Karpas-422 (cell line): ENCODE measurements at regions not wholly inside any gene's neighbourhood (a gene's known extent, or its start where the extent isn't known, plus 50 kb on each side); places are given as distances from the start of the nearest gene placed in this dataset.

ENCODE experiments used
- DNase-seq: peaks from one replicate; pipeline ENCODE4 v3.0.0-alpha.2; 2015
- H2AFZ ChIP-seq: fragments of 200-600 bp; sonication (generic); 2 replicates; pipeline ENCODE4 v1.6.1; 2014; ENCODE audit warnings: antibody characterized with exemption, low read length, mixed read lengths
- H3K27ac ChIP-seq: fragments of 200-600 bp; sonication (generic); 2 replicates; pipeline ENCODE4 v1.5.1; 2014; ENCODE audit warnings: mild to moderate bottlenecking, low read length, moderate library complexity
- H3K27me3 ChIP-seq: fragments of 200-600 bp; sonication (generic); 2 replicates; pipeline ENCODE4 v1.6.1; 2014; ENCODE audit warnings: low read length, mixed read lengths
- H3K36me3 ChIP-seq: fragments of 200-600 bp; sonication (generic); 2 replicates; pipeline ENCODE4 v1.6.1; 2014; ENCODE audit warnings: low read length, mixed read lengths; ENCODE audit not compliant: insufficient read depth
- H3K4me1 ChIP-seq: fragments of 200-600 bp; sonication (generic); 2 replicates; pipeline ENCODE4 v1.6.1; 2014; ENCODE audit warnings: mild to moderate bottlenecking, low read length, mixed read lengths
- H3K4me2 ChIP-seq: fragments of 200-600 bp; sonication (generic); 2 replicates; pipeline ENCODE4 v1.6.1; 2014; ENCODE audit warnings: low read length, low read depth, mild to moderate bottlenecking; ENCODE audit not compliant: poor library complexity, severe bottlenecking
- H3K4me3 ChIP-seq: fragments of 200-600 bp; sonication (generic); 2 replicates; pipeline ENCODE4 v1.5.1; 2014; ENCODE audit warnings: mild to moderate bottlenecking, antibody characterized with exemption, low read length, mixed read lengths
- H3K79me2 ChIP-seq: fragments of 200-600 bp; sonication (generic); 2 replicates; pipeline ENCODE4 v1.6.1; 2014; ENCODE audit warnings: mild to moderate bottlenecking, low read length, mixed read lengths
- H3K9ac ChIP-seq: fragments of 200-600 bp; sonication (generic); 2 replicates; pipeline ENCODE4 v1.6.0; 2014; ENCODE audit warnings: low read length
- H3K9me2 ChIP-seq: fragments of 200-600 bp; sonication (generic), shearing (Covaris generic); replicated peaks from 2 replicates; pipeline ENCODE4 v1.6.0; 2014; ENCODE audit warnings: mild to moderate bottlenecking, low read length, moderate library complexity; ENCODE audit not compliant: insufficient read depth
- H3K9me3 ChIP-seq: fragments of 300-700, 200-600 bp; sonication (generic); 2 replicates; pipeline ENCODE4 v1.6.1; 2014; ENCODE audit warnings: low read length, mixed read lengths
- H4K20me1 ChIP-seq: fragments of 200-600 bp; sonication (generic); 2 replicates; pipeline ENCODE4 v1.6.1; 2014; ENCODE audit warnings: mild to moderate bottlenecking, antibody characterized with exemption, low read length, low read depth; ENCODE audit not compliant: insufficient read depth

DNA sequence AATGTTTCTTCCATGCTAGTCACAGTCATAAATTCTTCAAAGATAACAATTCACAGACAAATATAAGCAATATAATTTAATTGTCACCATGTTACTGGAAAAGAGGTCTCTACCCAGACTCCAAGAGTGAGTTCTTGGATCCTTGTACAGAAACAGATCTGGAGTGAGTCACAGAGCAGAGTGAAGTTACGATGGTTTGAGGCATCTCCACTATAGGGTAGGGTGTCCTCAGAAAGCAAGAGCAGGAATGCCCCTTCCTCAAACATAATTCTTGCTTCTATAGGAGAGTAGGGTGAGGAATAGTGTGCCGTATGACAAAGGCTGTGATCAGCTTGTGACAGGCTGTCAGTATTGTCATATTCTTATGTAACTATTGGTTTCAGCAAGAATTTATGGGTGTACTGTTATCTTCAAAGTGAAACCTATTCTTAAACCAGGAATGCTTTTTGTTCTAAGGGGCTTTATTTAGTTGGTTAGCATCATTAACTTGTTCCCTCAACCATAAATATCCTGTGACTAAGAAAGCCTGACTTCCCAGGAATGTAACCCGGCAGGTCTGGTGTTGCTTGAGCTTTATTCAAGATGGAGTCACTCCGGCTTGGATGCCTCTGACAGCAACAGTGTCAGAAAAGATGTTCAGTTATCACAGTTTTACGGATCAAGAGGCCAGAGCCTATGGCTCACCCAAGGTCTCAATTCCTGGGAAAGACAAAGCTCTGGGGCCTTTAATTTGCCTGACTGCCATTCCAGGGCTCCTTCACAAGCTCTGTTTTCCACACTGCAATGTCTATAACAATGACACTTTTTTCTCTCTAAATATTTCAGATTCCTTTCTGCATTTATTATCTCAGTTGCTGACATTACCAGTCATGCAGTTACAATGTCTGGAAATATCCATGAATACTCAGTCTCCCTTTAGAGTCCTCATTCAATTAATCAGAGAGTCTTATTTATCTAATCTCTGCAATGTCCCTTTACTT lies 298.6 kb downstream of the C6orf118 start:
- Histone ChIP-seq H4K20me1 (no peaks in the 10 kb centered on the region), H3K9me2 (no peaks in the 10 kb centered on the region), H3K4me3 (no peak overlapping the region), H3K4me1 (no peaks in the 10 kb centered on the region), H3K27ac (no peak overlapping the region), H3K9me3 (peaks cover 3% of the 10 kb centered on the region), H3K36me3 (no peaks in the 10 kb centered on the region), H3K27me3 (no peaks in the 10 kb centered on the region), H3K79me2 (no peaks in the 10 kb centered on the region), H2AFZ (no peak overlapping the region), H3K9ac (no peak overlapping the region), H3K4me2 (no peak overlapping the region)
- DNase-seq = no peak

DNA sequence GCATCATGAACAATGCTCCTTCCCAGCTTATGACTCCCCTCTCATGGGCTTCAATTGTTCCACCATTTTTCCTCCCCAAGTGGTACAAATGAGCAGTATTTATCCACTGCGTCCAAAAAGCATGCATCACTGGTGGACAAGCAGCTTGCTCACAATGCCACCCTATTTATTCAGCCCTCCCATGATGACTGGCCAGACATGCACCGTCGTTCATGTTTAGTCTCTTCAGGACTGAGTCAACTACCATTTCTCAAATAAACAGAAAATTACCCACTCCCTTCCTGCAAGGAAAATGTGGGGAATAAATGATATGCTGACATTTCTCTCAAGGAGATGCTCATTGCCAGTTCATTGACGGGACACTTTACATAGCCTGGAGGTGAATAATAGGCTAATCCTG lies 300.4 kb downstream of the C6orf118 start:
- Histone ChIP-seq H3K36me3 (no peaks in the 10 kb centered on the region), H3K4me1 (no peaks in the 10 kb centered on the region), H3K9me3 (peaks cover 12% of the 10 kb centered on the region), H3K4me3 (no peak overlapping the region), H3K9ac (no peak overlapping the region), H3K9me2 (no peaks in the 10 kb centered on the region), H3K27me3 (no peaks in the 10 kb centered on the region), H3K4me2 (no peak overlapping the region), H3K79me2 (no peaks in the 10 kb centered on the region), H4K20me1 (no peaks in the 10 kb centered on the region), H2AFZ (no peak overlapping the region), H3K27ac (no peak overlapping the region)
- DNase-seq = no peak

DNA sequence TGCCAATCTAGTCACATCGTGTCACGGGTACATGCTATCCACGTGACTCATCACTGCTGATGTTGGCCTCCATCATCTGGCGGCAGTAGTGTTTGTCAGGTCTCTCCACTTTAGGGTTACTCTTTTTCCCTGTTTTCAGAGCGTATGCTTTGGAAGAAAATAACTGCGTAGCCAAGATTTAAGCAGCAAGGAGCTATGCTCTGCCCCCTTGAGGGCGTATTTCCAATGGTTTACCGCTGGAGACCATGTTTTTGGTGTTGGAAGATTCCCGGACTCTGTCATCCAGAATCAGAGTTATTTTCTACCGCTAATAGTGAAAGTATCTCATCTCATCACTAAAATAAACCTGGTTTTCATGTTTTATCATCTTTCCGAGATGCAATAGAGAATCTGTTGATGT lies 306.5 kb downstream of the C6orf118 start:
- Histone ChIP-seq H3K9me2 (no peaks in the 10 kb centered on the region), H2AFZ (no peak overlapping the region), H3K36me3 (no peaks in the 10 kb centered on the region), H3K9me3 (peaks cover 15% of the 10 kb centered on the region), H3K27ac (no peak overlapping the region), H3K4me1 (no peaks in the 10 kb centered on the region), H3K4me2 (no peak overlapping the region), H3K79me2 (no peaks in the 10 kb centered on the region), H3K27me3 (no peaks in the 10 kb centered on the region), H3K9ac (no peak overlapping the region), H4K20me1 (no peaks in the 10 kb centered on the region), H3K4me3 (no peak overlapping the region)
- DNase-seq = no peak

DNA sequence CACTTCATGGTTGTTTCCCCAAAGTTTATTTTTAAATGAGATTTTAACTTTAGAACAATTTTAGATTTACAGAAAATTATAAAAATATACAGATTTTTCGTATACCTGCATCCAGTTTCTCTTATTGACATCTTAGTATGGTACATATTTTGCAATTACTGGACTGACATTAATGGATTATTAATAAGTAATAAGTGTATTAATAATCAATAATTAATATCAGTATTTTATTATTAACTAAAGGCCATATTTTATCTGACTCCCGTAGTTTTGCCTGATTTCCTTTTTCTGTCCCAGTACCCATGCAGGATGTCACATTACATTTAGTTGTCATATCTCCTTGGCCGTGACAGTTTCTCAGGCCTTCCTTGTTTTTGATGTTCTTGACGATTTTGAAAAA lies 307.0 kb downstream of the C6orf118 start:
- DNase-seq = no peak
- Histone ChIP-seq H3K36me3 (no peaks in the 10 kb centered on the region), H3K27ac (no peak overlapping the region), H3K79me2 (no peaks in the 10 kb centered on the region), H3K4me2 (no peak overlapping the region), H3K9ac (no peak overlapping the region), H3K9me2 (no peaks in the 10 kb centered on the region), H3K9me3 (peaks cover 17% of the 10 kb centered on the region), H2AFZ (no peak overlapping the region), H3K27me3 (no peaks in the 10 kb centered on the region), H3K4me1 (no peaks in the 10 kb centered on the region), H3K4me3 (no peak overlapping the region), H4K20me1 (no peaks in the 10 kb centered on the region)

DNA sequence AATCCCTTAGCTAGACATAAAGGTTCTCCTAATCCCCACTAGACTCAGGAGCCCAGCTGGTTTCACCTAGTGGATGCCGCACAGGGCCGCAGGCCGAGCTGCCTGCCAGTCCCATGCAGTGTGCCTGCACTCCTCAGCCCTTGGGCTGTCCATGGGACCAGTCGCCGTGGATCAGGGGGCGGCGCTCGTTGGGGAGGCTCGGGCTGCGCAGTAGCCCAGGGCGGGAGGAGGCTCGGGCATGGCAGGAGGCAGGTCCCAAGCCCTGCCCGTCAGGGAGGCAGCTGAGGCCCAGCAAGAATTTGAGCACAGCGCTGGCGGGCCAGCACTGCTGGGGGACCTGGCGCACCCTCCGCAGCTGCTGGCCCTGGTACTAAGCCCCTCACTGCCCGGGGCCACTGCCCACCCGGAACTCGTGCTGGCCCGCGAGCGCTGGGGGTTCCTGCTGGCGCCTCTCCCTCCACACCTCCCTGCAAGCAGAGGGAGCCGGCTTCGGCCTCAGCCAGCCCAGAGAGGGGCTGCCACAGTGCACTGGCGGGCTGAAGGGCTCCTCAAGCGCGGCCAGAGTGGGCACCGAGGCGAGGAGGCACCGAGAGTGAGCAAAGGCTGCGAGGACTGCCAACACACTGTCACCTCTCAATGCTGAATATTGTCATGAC lies 307.8 kb downstream of the C6orf118 start:
- no peaks in the 10 kb centered on the region for H3K36me3 ChIP-seq
- no peaks in the 10 kb centered on the region for H3K9me2 ChIP-seq
- H3K27me3 ChIP-seq = no peaks in the 10 kb centered on the region
- no peak for DNase-seq
- H3K9ac ChIP-seq = no peak overlapping the region
- no peak overlapping the region for H3K4me3 ChIP-seq
- H2AFZ ChIP-seq = no peak overlapping the region
- H3K9me3 ChIP-seq = peaks cover 15% of the 10 kb centered on the region
- H3K4me1 ChIP-seq = no peaks in the 10 kb centered on the region
- H3K4me2 ChIP-seq = no peak overlapping the region
- H3K79me2 ChIP-seq = no peaks in the 10 kb centered on the region
- no peak overlapping the region for H3K27ac ChIP-seq
- no peaks in the 10 kb centered on the region for H4K20me1 ChIP-seq

DNA sequence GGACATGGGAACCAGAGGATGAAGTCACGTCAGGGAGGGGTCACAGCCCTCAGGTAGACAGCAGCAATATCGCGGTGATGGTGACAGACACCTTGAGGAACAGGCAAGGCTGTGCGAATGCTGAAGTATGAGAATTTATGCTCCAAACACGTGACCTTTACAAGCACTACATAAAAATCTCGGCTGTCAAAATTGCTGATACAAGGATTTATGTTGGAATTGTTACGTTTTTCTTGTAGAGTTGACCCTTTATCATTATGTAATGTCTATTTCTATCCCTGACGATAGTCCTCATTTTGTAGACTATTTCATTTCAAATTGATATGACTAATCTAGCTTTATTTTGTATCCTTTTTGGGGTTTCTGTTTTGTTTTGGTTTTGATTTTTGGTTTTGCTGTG lies 311.1 kb downstream of the C6orf118 start:
- Histone ChIP-seq H3K4me1 (no peaks in the 10 kb centered on the region), H3K27me3 (no peaks in the 10 kb centered on the region), H3K36me3 (no peaks in the 10 kb centered on the region), H3K9me2 (no peaks in the 10 kb centered on the region), H3K4me3 (no peak overlapping the region), H2AFZ (no peak overlapping the region), H3K9ac (no peak overlapping the region), H3K27ac (no peak overlapping the region), H3K79me2 (no peaks in the 10 kb centered on the region), H4K20me1 (no peaks in the 10 kb centered on the region), H3K9me3 (peaks cover 19% of the 10 kb centered on the region), H3K4me2 (no peak overlapping the region)
- DNase-seq = no peak

DNA sequence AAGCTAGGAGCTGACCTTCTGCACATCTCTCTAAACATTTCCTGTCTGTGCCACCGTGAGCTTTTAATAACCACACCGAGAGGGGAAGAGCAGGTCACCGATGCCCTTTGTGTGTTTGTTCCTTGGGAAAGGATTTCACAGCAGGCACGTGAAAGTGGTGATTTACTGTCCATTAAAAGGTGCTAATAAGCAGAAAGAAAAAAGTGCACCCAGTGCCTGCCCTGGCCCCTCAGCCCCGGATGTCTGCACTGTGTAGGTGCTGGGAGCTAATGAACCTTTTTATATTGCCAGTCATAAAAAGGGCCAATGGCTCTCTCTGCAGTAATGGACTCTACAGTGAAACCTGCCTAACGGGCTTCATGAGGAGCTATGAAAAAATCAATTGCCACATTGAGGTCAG lies 312.6 kb downstream of the C6orf118 start:
- Histone ChIP-seq H2AFZ (no peak overlapping the region), H3K79me2 (no peaks in the 10 kb centered on the region), H3K9me3 (peaks cover 16% of the 10 kb centered on the region), H3K9me2 (no peaks in the 10 kb centered on the region), H4K20me1 (no peaks in the 10 kb centered on the region), H3K4me1 (no peaks in the 10 kb centered on the region), H3K36me3 (no peaks in the 10 kb centered on the region), H3K9ac (no peak overlapping the region), H3K4me2 (no peak overlapping the region), H3K4me3 (no peak overlapping the region), H3K27ac (no peak overlapping the region), H3K27me3 (no peaks in the 10 kb centered on the region)
- no peak for DNase-seq

DNA sequence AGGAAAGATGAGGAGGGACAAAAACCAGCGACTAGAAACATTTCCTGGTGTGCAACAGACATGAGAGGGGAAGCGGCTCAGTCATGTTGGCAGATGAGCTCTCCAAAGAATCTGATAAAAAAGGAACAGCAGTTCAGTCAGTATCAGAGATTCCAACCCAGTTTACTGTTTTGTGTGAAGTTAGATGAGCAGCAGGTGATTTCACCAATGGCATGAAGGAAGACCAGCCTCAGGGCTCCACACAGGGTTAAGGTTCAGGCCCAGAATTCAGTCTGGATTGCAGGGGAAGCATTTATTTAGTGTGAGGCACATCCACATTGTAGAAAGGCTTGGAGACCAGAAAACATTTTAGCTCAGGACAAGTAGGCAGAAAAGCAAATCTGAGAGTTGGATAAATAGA lies 317.8 kb downstream of the C6orf118 start:
- Histone ChIP-seq H3K9me3 (peaks cover 37% of the 10 kb centered on the region), H3K27me3 (no peaks in the 10 kb centered on the region), H3K4me1 (no peaks in the 10 kb centered on the region), H3K9me2 (no peaks in the 10 kb centered on the region), H3K4me2 (no peak overlapping the region), H3K79me2 (no peaks in the 10 kb centered on the region), H3K27ac (no peak overlapping the region), H4K20me1 (no peaks in the 10 kb centered on the region), H3K9ac (no peak overlapping the region), H3K36me3 (no peaks in the 10 kb centered on the region), H2AFZ (no peak overlapping the region), H3K4me3 (no peak overlapping the region)
- no peak for DNase-seq
